ENCODE measurements at regions not wholly inside any gene's neighbourhood (a gene's known extent, or its start where the extent isn't known, plus 50 kb on each side); places are given as distances from the start of the nearest gene placed in this dataset.
A peak's percentile ranks its signal among the peaks of the same experiment; 100 is the strongest.

DNA sequence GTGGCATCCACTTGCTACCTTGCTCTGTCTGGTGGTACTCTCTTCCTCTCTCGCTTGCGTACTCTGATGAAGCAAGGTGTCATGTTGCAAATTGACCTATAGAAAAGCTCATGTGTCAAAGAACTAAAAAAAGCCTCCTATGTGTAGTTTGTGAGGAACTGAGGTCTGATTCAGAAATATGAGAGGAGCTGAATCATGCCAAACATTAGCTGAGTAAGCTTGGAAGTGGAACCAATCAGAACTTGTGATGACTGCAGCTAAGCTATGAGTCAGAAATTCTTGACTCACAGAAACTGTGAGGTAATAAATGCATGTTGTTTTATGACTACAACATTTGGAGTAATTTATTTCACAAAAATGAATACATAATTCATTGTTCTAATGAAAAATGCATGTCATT, 2138.8 kb downstream of the PCDH7 start:
- DNase-seq (ENCODE audit: low read depth in 2 of 2): peak; percentile 87 to 92
- Histone ChIP-seq H3K9ac (ENCODE audit: insufficient read depth, low read length) (no peak overlapping the region), H4K20me1 (ENCODE audit: control insufficient read depth, extremely low read depth, insufficient read depth, low read length) (no peaks in the 10 kb centered on the region), H3K27ac (ENCODE audit: insufficient read depth, low read length) (no peak overlapping the region), H3K4me1 (ENCODE audit: control insufficient read depth, extremely low read depth, insufficient read depth, low read length) (no peaks in the 10 kb centered on the region), H3K9me3 (ENCODE audit: control insufficient read depth, insufficient read depth, low read depth, low read length) (no peaks in the 10 kb centered on the region), H3K4me2 (ENCODE audit: extremely low read depth, insufficient read depth, low read length) (no peak overlapping the region), H3K4me3 (replicated peaks in 1 of 4; ENCODE audit: control extremely low read depth in 1 of 4, insufficient read depth in 1 of 4, low read depth in 3 of 4, low read length in 4 of 4) (no peak overlapping the region), H2AFZ (ENCODE audit: low read length) (no peak overlapping the region), H3K36me3 (ENCODE audit: control insufficient read depth, insufficient read depth, low read length) (no peaks in the 10 kb centered on the region), H3K27me3 (ENCODE audit: control insufficient read depth, insufficient read depth, low read length) (no peaks in the 10 kb centered on the region), H3K79me2 (ENCODE audit: control insufficient read depth, insufficient read depth, low read length) (no peaks in the 10 kb centered on the region)
- TF ChIP-seq EZH2 (IDR thresholded peaks at IDR 0.05; ENCODE audit: low read length, missing control alignments): no peak
- TF ChIP-seq, protein P1, sequence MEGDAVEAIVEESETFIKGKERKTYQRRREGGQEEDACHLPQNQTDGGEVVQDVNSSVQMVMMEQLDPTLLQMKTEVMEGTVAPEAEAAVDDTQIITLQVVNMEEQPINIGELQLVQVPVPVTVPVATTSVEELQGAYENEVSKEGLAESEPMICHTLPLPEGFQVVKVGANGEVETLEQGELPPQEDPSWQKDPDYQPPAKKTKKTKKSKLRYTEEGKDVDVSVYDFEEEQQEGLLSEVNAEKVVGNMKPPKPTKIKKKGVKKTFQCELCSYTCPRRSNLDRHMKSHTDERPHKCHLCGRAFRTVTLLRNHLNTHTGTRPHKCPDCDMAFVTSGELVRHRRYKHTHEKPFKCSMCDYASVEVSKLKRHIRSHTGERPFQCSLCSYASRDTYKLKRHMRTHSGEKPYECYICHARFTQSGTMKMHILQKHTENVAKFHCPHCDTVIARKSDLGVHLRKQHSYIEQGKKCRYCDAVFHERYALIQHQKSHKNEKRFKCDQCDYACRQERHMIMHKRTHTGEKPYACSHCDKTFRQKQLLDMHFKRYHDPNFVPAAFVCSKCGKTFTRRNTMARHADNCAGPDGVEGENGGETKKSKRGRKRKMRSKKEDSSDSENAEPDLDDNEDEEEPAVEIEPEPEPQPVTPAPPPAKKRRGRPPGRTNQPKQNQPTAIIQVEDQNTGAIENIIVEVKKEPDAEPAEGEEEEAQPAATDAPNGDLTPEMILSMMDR (conservative IDR thresholded peaks at IDR 0.05 in 1 of 2, IDR thresholded peaks at IDR 0.05 in 1 of 2; ENCODE audit: low read depth in 1 of 2, low read length in 2 of 2): no peak

- TF ChIP-seq, protein P1 (conservative IDR thresholded peaks at IDR 0.05 in 1 of 2, IDR thresholded peaks at IDR 0.05 in 1 of 2; ENCODE audit: low read depth in 1 of 2, low read length in 2 of 2): no peak
- no peak for TF ChIP-seq EZH2 (IDR thresholded peaks at IDR 0.05; ENCODE audit: low read length, missing control alignments)
- no peak overlapping the region for H3K4me3 ChIP-seq (replicated peaks in 1 of 4; ENCODE audit: control extremely low read depth in 1 of 4, insufficient read depth in 1 of 4, low read depth in 3 of 4, low read length in 4 of 4)
- H2AFZ ChIP-seq (ENCODE audit: low read length): no peak overlapping the region
- no peak for DNase-seq (ENCODE audit: low read depth in 2 of 2)
- H3K9ac ChIP-seq (ENCODE audit: insufficient read depth, low read length): no peak overlapping the region
- H3K79me2 ChIP-seq (ENCODE audit: control insufficient read depth, insufficient read depth, low read length): no peaks in the 10 kb centered on the region
- H3K36me3 ChIP-seq (ENCODE audit: control insufficient read depth, insufficient read depth, low read length): no peaks in the 10 kb centered on the region
- no peaks in the 10 kb centered on the region for H4K20me1 ChIP-seq (ENCODE audit: control insufficient read depth, extremely low read depth, insufficient read depth, low read length)
- no peaks in the 10 kb centered on the region for H3K27me3 ChIP-seq (ENCODE audit: control insufficient read depth, insufficient read depth, low read length)
- no peaks in the 10 kb centered on the region for H3K4me1 ChIP-seq (ENCODE audit: control insufficient read depth, extremely low read depth, insufficient read depth, low read length)
- no peaks in the 10 kb centered on the region for H3K9me3 ChIP-seq (ENCODE audit: control insufficient read depth, insufficient read depth, low read depth, low read length)
- no peak overlapping the region for H3K4me2 ChIP-seq (ENCODE audit: extremely low read depth, insufficient read depth, low read length)
- H3K27ac ChIP-seq (ENCODE audit: insufficient read depth, low read length): no peak overlapping the region
These were observed 2144.7 kb downstream of the PCDH7 start for GRCh38 chr4:32864713-32865351.

DNA sequence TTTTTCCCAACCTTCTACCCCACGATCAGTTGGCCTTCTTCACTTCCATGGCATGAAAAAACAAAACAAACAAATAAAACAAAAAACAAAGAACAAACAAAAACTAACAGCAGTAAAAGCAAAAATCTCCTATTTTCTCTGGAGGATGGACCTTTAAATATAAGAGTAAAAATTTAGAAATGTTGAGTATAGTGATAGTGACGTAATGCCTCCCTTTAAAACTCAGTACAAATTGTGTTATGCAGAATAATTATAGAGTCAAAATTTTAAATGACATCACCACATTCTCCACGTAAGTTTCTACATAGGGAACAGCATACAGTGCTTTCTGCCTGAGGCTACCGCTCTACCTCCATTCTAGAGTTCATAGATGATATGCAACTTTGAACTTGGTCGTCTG, 2156.4 kb downstream of the PCDH7 start:
- Histone ChIP-seq H3K9ac (ENCODE audit: insufficient read depth, low read length) (no peak overlapping the region), H3K4me1 (ENCODE audit: control insufficient read depth, extremely low read depth, insufficient read depth, low read length) (no peaks in the 10 kb centered on the region), H3K4me3 (replicated peaks in 1 of 4; ENCODE audit: control extremely low read depth in 1 of 4, insufficient read depth in 1 of 4, low read depth in 3 of 4, low read length in 4 of 4) (no peak overlapping the region), H3K27me3 (ENCODE audit: control insufficient read depth, insufficient read depth, low read length) (no peaks in the 10 kb centered on the region), H3K79me2 (ENCODE audit: control insufficient read depth, insufficient read depth, low read length) (no peaks in the 10 kb centered on the region), H3K27ac (ENCODE audit: insufficient read depth, low read length) (no peak overlapping the region), H4K20me1 (ENCODE audit: control insufficient read depth, extremely low read depth, insufficient read depth, low read length) (no peaks in the 10 kb centered on the region), H3K9me3 (ENCODE audit: control insufficient read depth, insufficient read depth, low read depth, low read length) (no peaks in the 10 kb centered on the region), H3K4me2 (ENCODE audit: extremely low read depth, insufficient read depth, low read length) (no peak overlapping the region), H3K36me3 (ENCODE audit: control insufficient read depth, insufficient read depth, low read length) (no peaks in the 10 kb centered on the region), H2AFZ (ENCODE audit: low read length) (no peak overlapping the region)
- DNase-seq (ENCODE audit: low read depth in 2 of 2): no peak
- no peak for TF ChIP-seq EZH2 (IDR thresholded peaks at IDR 0.05; ENCODE audit: low read length, missing control alignments)
- TF ChIP-seq, protein P1 (conservative IDR thresholded peaks at IDR 0.05 in 1 of 2, IDR thresholded peaks at IDR 0.05 in 1 of 2; ENCODE audit: low read depth in 1 of 2, low read length in 2 of 2): no peak

All from fibroblast of lung (primary cell).